ENCODE measurements at regions not wholly inside any gene's neighbourhood (a gene's known extent, or its start where the extent isn't known, plus 50 kb on each side); places are given as distances from the start of the nearest gene placed in this dataset.

DNA sequence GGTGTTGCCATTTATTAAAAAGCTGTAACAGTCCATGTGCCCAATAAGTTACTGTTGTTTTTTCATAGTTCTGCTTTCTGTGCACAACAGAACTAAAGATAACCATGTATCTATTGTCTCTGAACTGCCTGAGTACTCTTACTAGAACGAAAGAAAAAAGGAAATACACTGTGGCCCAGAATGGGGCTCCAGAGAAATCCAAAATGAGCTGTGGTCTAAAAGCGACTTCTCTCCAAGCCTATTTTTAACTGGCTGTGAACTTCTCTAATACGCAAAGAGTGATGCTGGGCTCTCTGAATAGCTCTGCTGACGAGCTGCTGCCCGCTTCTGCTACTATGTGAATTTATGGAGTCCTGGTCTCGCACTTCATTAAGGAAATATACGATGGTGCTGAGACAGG lies 56.2 kb upstream of the LPP start:
- TF ChIP-seq TARDBP (IDR thresholded peaks at IDR 0.05) (no peak), FOXM1 (IDR thresholded peaks at IDR 0.05; ENCODE audit: borderline replicate concordance) (no peak), SUZ12 (IDR thresholded peaks at IDR 0.05) (no peak), BHLHE40 (IDR thresholded peaks at IDR 0.05; ENCODE audit: borderline replicate concordance) (no peak), FOXK2 (IDR thresholded peaks at IDR 0.05) (no peak), SP1 (IDR thresholded peaks at IDR 0.05) (no peak), HDGF (IDR thresholded peaks at IDR 0.05; ENCODE audit: borderline replicate concordance) (no peak), CTBP1 (IDR thresholded peaks at IDR 0.05; ENCODE audit: borderline replicate concordance) (no peak), ELF4 (IDR thresholded peaks at IDR 0.05) (no peak), FOXA1 (IDR thresholded peaks at IDR 0.05) (no peak), L3MBTL2 (conservative IDR thresholded peaks at IDR 0.05) (no peak)
- TF ChIP-seq, protein P1, sequence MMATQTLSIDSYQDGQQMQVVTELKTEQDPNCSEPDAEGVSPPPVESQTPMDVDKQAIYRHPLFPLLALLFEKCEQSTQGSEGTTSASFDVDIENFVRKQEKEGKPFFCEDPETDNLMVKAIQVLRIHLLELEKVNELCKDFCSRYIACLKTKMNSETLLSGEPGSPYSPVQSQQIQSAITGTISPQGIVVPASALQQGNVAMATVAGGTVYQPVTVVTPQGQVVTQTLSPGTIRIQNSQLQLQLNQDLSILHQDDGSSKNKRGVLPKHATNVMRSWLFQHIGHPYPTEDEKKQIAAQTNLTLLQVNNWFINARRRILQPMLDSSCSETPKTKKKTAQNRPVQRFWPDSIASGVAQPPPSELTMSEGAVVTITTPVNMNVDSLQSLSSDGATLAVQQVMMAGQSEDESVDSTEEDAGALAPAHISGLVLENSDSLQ (IDR thresholded peaks at IDR 0.05), result no peak

All from HEK293T (cell line).